ENCODE measurements at regions not wholly inside any gene's neighbourhood (a gene's known extent, or its start where the extent isn't known, plus 50 kb on each side); places are given as distances from the start of the nearest gene placed in this dataset.
A peak's percentile ranks its signal among the peaks of the same experiment; 100 is the strongest.

GRCh38 chr2:34025196-34025595 lies 426.1 kb upstream of the FAM98A start:
- Histone ChIP-seq H3K4me3 (no peak overlapping the region), H3K27me3 (no peaks in the 10 kb centered on the region), H3K9me3 (no peaks in the 10 kb centered on the region), H3K4me1 (no peaks in the 10 kb centered on the region), H3K27ac (no peak overlapping the region), H3K36me3 (no peaks in the 10 kb centered on the region)
- DNase-seq, result no peak
- TF ChIP-seq POLR2A (IDR thresholded peaks at IDR 0.05) (no peak), CTCF (IDR thresholded peaks at IDR 0.05) (no peak)

DNA sequence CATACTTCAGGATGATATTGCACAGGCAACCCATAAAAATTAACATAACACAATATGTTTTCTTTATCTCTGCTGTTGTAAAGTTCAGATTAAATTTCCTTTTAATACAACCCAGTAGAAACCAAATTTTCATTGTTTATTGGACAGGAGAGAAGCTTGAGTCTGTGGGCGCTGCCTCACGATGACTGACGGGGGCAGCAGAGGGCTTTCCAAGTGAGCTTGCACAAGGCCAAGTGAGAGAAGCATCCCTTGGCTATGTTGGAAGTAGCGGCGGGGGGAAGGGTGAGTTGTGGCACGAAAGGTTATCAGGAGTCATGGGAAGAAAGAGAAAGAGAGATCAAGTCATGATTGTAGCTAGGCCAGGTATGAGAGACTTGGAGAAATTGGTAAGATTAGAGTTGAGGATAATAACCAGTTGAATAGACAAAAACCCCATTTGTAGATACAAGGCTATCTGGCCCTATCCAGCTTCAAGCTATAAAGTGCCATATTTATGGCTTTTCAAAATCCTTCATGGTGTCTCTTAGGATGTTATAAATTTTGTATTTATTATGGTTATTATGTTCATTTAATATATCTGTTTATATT lies 413.7 kb upstream of the FAM98A start:
- DNase-seq, result peak in 2 of 3 donors; percentile 47 to 57

GRCh38 chr2:34011684-34012083 lies 412.6 kb upstream of the FAM98A start:
- no peaks in the 10 kb centered on the region for H3K27me3 ChIP-seq
- no peak for TF ChIP-seq CTCF (IDR thresholded peaks at IDR 0.05)
- no peak for TF ChIP-seq POLR2A (IDR thresholded peaks at IDR 0.05)
- no peak overlapping the region for H3K27ac ChIP-seq
- no peaks in the 10 kb centered on the region for H3K36me3 ChIP-seq
- H3K4me1 ChIP-seq, result no peaks in the 10 kb centered on the region
- no peak for DNase-seq
- no peak overlapping the region for H3K4me3 ChIP-seq
- no peaks in the 10 kb centered on the region for H3K9me3 ChIP-seq

More for the DNA sequence above, 413.7 kb upstream of the FAM98A start:
- Histone ChIP-seq H3K27ac (no peak overlapping the region), H3K4me3 (no peak overlapping the region), H3K27me3 (no peaks in the 10 kb centered on the region), H3K9me3 (no peaks in the 10 kb centered on the region), H3K4me1 (no peaks in the 10 kb centered on the region), H3K36me3 (no peaks in the 10 kb centered on the region)
- no peak for TF ChIP-seq POLR2A (IDR thresholded peaks at IDR 0.05)
- TF ChIP-seq CTCF (IDR thresholded peaks at IDR 0.05), result peak in 4 of 6 experiments; percentile 35 to 56 (median 45)

DNA sequence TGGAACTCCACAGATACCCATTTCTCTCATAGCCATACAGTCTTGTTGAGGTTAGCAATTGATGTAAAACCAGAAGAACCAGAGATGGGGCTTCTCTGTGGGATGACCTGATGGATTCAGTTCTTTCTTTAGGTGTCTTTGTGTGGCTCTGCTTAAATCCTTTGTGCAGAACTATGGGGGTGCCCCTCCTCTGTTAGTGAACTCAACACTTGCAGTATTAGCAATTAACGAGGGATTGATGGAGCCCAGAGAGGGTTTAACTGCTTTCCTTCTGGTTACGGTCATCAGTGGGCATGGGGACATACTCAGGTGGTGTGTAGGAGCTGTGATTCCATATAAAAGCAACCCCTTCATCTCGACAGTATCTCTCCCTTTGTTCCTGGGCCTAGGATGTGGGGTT lies 406.8 kb upstream of the FAM98A start:
- no peaks in the 10 kb centered on the region for H3K27me3 ChIP-seq
- no peaks in the 10 kb centered on the region for H3K9me3 ChIP-seq
- H3K36me3 ChIP-seq, result no peaks in the 10 kb centered on the region
- H3K4me1 ChIP-seq, result no peaks in the 10 kb centered on the region
- H3K4me3 ChIP-seq, result no peak overlapping the region
- no peak for DNase-seq
- H3K27ac ChIP-seq, result no peak overlapping the region
- no peak for TF ChIP-seq POLR2A (IDR thresholded peaks at IDR 0.05)
- TF ChIP-seq CTCF (IDR thresholded peaks at IDR 0.05), result no peak

DNA sequence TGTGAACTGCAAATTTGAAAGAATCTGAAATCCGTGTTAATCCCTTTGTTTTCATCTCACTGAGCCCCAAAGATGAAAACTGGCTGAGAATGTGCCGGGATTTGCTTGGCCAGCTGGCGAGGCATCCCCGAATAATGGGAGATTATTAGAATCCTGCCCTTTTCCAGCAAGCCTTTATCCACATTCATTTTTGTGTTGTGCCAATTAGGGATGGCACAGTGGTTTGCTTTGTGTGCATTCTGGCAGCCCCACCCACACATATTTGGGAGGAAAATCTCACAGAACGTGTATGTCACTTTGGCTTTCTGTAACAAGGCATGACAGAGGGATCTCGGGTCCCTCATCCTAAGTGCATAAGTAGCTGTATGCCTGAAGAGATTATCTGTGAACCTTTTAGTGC lies 405.8 kb upstream of the FAM98A start:
- Histone ChIP-seq H3K36me3 (no peaks in the 10 kb centered on the region), H3K4me1 (no peaks in the 10 kb centered on the region), H3K4me3 (no peak overlapping the region), H3K27ac (no peak overlapping the region), H3K27me3 (no peaks in the 10 kb centered on the region), H3K9me3 (no peaks in the 10 kb centered on the region)
- TF ChIP-seq CTCF (IDR thresholded peaks at IDR 0.05), result no peak
- TF ChIP-seq POLR2A (IDR thresholded peaks at IDR 0.05), result no peak
- DNase-seq, result no peak

DNA sequence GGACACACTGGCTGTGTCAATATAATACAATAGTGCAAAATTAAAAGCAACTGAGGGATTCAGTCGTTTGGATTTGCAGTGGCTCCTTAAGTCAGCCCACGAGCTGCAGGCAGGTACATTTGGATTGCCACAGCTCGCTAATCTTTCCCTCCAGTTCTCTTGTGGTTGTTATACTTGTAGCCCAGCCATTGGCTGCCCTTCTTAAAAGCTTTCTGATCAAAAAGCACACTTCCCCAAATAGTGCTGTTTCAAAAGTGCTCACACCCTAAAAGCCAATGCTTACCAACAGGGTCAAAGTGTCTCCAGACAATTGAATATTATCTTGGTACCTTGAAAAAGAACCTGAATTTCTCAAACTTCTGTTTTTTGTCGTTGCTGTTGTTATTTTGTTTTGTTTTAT lies 404.7 kb upstream of the FAM98A start:
- TF ChIP-seq CTCF (IDR thresholded peaks at IDR 0.05) (no peak), POLR2A (IDR thresholded peaks at IDR 0.05) (no peak)
- Histone ChIP-seq H3K27me3 (no peaks in the 10 kb centered on the region), H3K4me3 (no peak overlapping the region), H3K36me3 (no peaks in the 10 kb centered on the region), H3K4me1 (no peaks in the 10 kb centered on the region), H3K27ac (no peak overlapping the region), H3K9me3 (no peaks in the 10 kb centered on the region)
- DNase-seq, result no peak
